H54 (cell line): ENCODE measurements at regions not wholly inside any gene's neighbourhood (a gene's known extent, or its start where the extent isn't known, plus 50 kb on each side); places are given as distances from the start of the nearest gene placed in this dataset.

Experiments used
- DNase-seq: peaks from one replicate; pipeline ENCODE4 v3.0.0; 2011; ENCODE audit warnings: low spot score, mixed read lengths; ENCODE audit not compliant: insufficient read length
- FAIRE-seq: peaks from 3 replicates; lab custom pipeline; 2011; peaks lifted over from hg19 to GRCh38; lab: Jason Lieb, UNC
- POLR2A ChIP-seq: IDR thresholded peaks from 2 replicates; pipeline ENCODE4 v1.6.1; 2011; ENCODE audit warnings: low read depth, mild to moderate bottlenecking, low read length

DNA sequence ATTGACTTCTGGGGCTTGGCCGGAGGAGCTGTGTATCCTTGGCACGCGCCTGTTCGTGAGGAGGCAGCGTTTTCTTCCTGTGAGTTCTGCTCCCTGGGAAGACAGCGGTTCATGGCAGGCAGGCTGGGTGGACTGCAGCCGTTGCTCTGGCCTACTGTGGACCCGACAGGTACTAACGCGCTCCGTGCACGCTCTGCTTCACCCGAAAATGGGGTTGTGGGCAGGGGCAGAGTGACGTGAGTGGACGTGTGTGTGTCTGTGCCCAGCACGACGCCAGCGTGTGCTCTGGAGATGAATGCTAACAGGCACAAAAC is 179.1 kb downstream of the KIF26A start:
- FAIRE-seq (no peak), DNase-seq (no peak)
- no peak for TF ChIP-seq POLR2A

DNA sequence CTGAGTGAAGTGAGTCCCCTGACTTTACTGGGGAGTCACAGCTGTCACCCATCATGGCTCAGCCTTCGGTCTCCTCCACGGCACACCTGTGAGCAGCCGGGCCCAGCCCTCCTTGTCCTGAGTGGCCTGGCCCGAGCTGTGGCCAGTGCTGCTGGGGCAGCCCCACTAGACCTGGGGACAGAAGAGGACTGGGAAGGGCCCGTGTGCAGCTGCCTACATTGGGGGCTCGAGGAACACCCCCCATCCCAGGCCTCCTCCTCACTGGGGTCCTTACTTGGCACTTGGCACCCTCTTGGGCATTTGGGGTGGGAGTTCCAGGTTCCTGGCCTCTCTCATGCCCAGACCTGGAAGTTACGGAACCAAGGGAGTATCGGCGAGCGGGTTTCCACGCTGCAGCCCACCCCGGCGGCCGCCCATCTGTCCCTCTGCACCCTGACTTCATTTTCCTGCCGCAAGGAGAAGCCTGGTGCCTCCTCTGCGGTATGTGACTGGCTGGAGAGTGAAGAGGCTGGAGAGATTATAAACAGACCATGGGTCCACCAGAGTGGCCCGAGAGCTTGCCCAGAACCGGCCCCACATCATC is 179.7 kb downstream of the KIF26A start:
- TF ChIP-seq POLR2A, result no peak
- FAIRE-seq, result no peak
- DNase-seq, result no peak

DNA sequence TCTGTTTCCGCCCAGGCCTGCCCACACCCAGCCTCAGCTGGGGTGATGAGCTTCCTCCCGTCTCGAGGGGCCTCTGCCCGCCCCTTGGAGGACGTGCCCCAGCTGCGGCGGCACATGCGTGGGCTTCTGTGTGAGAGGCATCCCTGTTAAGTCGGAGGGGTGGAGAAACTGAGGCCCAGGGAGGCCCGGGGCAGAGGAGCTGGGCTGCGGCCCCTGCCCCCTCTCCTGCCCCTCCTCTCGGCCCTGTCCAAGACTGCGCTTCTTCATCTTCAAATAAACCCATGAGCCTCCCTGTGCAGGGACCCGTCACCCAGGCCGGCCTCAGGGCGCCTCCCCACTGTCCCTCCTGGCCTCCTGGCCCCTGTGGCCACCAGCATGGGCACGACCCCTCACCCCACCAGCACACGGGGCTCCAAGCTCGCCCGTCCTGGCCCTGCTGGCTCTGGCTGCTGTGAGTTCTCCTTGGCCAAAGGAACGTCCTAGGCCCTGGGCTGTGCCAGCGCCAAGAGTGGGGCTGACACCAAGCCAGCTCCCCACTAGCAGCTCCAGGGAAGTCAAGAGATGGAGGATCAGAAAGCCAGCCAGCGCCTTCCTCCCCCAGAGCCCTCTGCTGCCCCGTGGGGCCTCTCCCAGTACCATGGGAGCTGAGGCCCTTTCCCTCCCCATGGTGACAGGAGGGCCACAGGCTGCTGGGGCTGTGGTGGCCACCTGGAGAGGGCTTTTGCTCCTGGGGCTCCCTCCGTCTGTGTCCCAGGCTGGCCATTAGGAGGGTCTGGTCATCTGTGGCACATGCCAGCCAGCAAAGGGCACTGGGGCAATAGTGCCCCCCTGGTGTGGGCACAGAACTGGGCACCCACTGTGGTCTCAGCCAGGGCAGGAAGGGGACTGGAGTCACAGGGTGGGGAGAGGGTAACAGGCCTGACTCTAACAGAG is 180.4 kb downstream of the KIF26A start:
- DNase-seq (no peak), FAIRE-seq (no peak)
- no peak for TF ChIP-seq POLR2A

DNA sequence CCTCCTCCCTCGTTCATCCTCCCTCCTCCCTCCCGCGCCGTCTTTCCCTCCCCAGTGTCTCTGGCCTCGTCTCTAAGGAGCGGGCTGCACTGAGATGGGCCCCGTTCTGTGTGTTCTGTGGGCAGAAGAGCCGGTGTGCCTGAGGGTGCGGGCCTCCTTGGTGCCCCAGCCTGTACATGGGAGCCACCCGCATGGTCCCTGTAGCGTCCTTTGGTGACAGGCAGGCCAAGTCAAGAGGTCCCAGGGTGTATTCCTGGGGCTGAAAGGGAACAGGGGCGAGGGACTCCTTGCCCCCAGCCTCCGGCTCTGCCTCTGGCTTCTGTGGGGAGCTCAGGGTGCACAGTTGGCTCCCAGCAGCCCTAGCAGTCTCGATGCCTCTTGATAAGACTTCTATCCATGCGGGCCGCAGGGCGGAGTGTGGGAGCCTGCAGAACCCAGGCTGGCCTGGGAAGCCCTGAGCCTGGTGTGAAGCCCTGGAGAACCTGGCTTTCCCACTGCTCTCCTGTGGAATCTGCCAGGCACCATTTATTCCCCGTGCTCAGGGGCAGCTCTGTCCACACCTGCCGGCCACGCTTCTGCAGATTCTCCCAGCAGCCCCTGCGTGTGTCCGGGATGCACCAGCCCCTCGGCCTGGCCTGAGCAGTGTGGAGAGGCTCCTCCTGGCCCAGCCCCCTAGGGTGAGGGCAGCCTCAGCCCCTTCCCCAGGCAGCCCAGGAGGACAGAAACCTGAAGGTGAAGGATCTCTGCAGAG is 181.3 kb downstream of the KIF26A start:
- FAIRE-seq (no peak), DNase-seq (no peak)
- no peak for TF ChIP-seq POLR2A

DNA sequence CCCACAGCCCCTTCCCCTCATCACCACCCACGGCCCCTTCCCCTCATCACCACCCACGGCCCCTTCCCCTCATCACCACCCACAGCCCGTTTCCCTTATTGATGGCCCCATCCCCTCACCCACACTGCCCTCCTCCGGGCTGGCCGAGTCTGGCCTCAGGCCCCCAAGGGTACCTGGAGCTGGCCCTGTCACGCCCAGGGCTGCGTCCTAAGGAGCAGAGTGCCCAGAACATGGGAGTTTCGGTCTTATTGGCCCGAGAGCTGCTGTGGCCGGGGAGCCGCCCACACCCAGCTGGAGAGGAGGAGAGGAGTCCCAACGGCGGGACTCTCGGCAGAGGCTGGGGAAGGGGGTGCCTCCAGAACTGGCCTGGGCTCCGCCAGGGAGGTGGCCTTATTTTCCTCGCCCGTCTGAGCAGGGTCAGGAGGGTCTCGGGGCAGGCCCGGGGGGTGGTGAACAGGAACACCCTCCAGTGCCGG is 182.3 kb downstream of the KIF26A start:
- TF ChIP-seq POLR2A, result no peak
- no peak for DNase-seq

DNA sequence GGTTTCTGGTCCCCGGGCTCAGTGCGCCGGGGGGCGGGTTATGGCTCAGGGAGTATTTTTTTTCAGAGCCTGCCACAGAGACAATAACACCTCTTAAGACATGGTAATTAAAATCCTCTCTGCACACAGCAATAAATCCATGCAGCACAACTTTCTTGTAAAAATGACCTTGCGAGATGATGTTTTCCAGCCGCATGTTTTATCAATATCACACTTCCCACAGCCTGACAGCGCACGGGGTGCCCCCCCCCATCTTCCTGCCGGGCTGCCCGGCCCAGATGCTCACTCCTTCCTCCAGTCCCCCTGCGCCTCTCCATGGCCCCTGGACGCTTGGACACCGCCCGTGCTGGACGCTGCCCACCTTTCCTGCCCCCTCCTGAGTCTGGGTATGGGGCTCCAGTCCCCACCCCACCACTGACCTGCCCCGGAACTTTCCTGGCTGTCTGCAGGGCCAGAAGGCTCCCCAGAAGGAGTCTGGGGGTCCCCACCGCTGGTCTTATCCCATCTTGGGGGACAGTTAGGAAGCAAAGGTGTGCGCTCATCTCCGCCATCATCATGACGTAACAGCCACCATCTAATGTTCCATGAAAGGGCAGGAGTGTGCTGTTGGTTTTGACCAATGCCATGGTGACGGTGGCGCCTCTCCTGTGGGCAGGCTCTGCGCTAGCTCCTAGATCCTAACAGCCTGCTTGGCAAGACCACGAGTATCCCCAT is 182.9 kb downstream of the KIF26A start:
- FAIRE-seq (no peak), DNase-seq (no peak)
- TF ChIP-seq POLR2A, result no peak

More for the DNA sequence above, 182.3 kb downstream of the KIF26A start:
- no peak for FAIRE-seq

DNA sequence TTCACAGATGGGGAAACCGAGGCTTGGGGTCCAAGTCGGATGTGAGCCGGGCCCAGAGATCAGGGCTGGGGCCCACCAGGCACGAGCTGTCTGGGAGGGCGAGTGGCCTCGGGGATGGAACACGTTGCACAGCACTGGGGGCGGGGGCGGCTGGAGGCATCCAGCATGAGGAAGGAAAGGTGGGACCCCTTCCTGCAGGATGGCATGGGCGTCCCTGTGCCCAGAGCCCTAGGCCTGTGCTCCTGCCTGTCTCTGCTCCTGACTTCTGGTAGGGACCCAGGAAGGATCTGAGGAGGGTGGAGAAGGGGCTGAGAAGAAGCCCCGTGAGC is 183.4 kb downstream of the KIF26A start:
- no peak for TF ChIP-seq POLR2A
- DNase-seq (no peak), FAIRE-seq (no peak)

DNA sequence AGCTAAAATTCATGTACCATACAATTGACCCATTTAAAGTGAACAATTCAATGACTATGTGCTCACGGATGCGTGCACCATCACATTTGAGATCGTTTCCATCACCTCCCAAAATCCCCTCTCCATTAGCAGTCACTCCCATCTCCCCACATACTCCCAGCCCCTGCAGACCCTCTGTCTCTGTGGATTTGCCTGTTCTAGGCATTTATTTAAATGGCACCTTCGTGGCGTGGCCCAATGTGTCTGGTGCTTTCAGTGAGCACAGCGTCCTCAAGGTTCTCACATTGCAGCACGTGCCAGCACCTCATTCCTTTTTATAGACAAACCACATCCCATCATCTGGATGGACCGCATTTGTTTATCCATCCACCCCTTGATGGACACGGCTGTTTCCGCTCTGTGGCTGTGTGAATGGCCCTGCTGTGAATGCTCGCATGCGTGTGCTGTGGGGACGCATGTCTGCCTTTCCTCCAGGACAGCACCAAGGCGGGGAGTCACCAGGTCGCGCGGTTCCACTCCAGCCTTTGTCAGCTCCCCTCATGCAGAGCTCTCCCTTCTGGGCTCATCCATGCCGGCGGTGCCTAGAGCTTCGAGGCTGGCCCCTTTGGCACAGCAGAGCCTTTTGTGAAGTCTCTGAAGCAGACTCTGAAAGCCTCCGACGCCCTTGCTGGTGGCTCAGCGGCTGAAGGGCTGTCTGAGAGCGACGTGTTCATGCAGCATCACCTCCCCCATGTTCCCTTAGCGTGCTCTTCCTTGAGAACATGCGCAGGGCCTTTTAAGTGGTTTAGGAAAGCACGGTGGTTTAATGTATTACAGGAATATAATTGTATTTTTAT is 184.4 kb downstream of the KIF26A start:
- FAIRE-seq (no peak), DNase-seq (no peak)
- TF ChIP-seq POLR2A, result no peak

DNA sequence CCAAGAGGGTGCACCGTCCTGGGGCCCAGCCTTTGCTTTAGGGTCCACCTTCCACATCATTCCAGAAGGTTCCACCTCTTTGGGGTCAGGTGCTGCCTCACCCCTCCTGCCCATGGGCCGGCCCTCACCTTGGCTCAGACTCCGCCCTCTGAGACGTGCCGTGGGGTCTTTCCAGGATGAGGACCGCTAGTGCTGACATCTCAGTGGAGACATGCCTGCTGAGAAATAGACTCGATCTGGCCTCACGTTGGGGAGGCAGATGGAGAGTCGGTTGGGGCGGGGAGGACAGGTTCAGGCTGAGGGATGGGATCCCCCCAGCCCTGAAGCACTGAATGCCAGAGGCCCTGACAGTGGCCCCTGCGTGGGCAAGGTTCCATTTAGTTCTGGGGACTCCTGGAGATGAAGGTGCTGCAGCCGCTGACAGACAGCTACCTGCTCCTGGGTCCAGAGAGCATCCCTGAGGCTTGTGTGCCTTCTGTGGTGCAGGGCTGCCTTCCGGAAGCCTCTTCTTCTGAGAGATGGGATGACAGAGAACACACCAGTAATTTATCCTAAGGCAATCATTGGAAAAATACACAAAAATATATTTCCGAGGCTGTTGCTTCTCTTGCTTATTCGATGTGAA is 185.3 kb downstream of the KIF26A start:
- FAIRE-seq (no peak), DNase-seq (no peak)
- no peak for TF ChIP-seq POLR2A

DNA sequence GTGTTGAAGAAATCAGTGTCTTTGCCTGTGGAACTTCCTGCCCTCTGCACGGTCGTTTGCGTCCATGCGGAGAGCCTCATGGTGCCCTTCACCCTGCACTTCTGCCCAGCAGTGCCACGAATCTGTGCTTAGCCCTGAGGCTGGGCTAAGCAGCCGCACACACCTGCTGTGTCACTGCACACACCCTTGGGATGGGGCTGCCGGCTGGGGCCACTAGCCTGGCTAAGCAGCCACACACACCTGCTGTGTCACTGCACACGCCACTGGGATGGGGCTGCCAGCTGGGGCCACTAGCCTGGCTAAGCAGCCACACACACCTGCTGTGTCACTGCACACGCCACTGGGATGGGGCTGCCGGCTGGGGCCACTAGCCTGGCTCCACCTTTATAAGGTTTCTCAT is 188.5 kb downstream of the KIF26A start:
- TF ChIP-seq POLR2A, result no peak
- FAIRE-seq (no peak), DNase-seq (no peak)

DNA sequence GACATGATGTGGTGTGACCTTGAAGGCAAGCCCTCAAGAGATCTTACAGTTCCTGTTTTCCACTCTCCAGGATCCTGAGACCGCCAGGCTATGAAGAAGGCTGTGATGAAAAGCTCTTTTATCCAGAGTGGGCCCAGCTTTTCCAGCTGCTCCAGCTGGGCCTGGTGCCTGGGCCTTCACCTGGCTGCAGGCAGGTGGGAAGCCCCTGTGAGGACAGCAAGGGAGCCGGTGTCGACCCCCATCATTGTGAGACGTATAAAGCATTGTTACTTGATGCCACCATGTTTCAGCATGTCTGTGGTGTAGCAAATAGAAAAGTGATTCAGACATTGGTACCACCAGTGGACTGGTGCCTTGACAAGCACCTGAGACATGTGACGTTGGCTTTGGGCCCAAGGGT is 190.2 kb downstream of the KIF26A start:
- DNase-seq (no peak), FAIRE-seq (no peak)
- no peak for TF ChIP-seq POLR2A

DNA sequence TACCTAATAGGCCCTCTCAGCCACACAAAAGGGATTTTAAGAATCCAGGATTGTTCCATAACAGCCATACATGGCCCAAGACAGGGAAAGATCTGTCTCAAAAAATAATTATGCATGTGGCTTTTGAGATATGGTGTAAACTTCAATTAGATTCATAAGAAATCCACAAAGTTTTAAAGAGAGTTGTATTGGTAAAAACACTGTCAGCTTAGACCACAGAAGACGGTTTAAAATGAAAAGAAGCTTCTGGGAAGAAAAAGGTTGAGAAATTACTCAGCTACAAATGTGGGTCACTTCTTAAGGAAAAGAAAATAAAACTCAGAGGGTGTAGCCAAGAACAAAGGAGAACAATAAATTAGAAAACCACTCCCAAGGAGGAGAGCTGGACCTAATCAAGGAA is 191.4 kb downstream of the KIF26A start:
- DNase-seq, result no peak
- TF ChIP-seq POLR2A, result no peak
- FAIRE-seq, result no peak
